Stimulated activated CD4-positive, alpha-beta T cell treated with anti-CD3 and anti-CD28 coated beads, Interleukin-1b, Interleukin-23, amount 100 ng/mL, for 4 hours (primary cell): ENCODE measurements at regions not wholly inside any gene's neighbourhood (a gene's known extent, or its start where the extent isn't known, plus 50 kb on each side); places are given as distances from the start of the nearest gene placed in this dataset.
"Not testable (repeated sequence)": the region's sequence is repeated elsewhere in the genome, so short reads cannot be mapped to it uniquely, and the experiment has no call there.

Source experiments
- DNase-seq, 2 donors: peaks; one replicate each; pipeline ENCODE4 v3.0.0-alpha.2; 2020; ENCODE audit warnings: low read depth in 2 of 2

- no peak for DNase-seq
These were observed 192.7 kb upstream of the ADAMTSL1 start for GRCh38 chr9:18281291-18281690.

GRCh38 chr9:18294229-18294628 is 179.7 kb upstream of the ADAMTSL1 start:
- DNase-seq, result no peak

- DNase-seq, result no peak
These were observed 177.3 kb upstream of the ADAMTSL1 start for GRCh38 chr9:18296702-18297055.

DNA sequence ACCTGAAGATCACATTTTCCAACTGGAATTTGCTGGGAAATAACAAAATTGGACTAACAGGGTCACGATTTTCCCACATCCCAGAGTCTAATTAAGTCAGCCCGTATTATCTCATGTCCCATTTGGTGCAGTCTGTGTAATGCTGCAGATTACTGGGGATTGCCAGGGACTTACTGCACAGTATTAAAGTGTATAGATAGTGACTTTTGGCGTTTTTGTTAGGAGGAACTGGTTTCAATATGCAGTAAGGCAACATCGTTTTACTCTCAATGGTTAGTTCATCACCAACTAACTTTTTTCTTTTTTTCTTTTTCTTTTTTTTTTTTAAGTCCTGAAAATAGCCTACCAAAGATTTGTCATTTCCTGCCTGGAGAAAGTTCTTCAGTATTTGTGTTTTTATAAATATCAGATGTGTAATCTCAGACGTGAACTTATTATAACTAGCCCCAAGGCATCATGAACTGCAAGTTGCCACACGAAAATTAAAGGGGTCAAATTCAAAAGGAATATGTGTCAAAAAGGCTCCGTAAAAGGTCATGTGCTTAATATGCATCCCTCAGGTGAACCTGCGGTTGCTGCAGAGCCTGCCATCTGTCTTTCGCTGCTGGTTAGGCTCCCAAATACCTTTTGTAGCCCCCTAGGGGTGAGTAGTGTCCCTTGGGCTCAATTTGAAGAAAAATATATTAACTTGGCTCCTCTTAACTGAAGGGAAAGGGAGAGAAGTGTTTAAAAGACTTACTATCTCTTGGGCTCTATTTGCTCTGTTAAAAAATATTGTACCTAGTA is 176.7 kb upstream of the ADAMTSL1 start:
- no peak for DNase-seq

DNA sequence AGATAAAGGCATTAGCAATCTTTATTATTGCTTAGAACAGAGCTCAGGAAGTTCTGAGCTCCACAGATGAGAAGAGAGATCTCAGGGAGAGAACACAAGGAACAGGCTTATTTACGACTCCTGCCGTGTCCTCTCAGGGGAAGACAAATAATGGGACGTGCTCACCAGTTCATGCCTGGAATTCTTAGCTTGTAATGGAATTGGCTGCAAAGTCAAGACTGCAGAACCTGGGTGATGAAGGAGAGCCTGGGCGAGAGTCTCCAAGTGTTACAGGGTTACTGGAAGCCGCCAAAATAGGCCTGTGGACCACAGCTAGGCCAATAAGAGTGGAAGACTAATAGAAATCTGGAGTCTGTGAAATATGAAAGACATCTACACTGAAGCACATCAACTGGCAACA is 174.5 kb upstream of the ADAMTSL1 start:
- no peak for DNase-seq

- DNase-seq, result not testable (repeated sequence)
These were observed 168.7 kb upstream of the ADAMTSL1 start for GRCh38 chr9:18305167-18305806.

GRCh38 chr9:18314316-18314715 is 159.6 kb upstream of the ADAMTSL1 start:
- DNase-seq, result no peak

DNA sequence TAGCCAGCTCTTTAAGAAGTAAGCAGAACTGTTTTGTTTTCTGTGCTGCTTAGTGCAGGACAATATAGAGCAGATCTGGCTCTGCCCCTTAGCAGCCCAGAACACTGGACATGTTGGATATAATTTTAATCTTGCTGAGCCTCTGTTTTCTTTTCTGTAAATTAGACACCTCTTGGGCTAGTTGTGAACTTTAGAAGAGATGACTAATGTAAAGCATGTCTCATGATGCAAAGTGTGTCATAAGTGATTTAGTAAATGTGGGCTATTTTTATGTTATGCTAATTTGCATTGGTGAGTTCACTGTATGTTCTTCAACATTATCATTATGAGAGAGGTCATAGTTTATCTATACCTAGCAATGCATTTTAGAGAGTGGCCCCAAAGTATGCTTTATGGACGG is 156.1 kb upstream of the ADAMTSL1 start:
- no peak for DNase-seq

DNA sequence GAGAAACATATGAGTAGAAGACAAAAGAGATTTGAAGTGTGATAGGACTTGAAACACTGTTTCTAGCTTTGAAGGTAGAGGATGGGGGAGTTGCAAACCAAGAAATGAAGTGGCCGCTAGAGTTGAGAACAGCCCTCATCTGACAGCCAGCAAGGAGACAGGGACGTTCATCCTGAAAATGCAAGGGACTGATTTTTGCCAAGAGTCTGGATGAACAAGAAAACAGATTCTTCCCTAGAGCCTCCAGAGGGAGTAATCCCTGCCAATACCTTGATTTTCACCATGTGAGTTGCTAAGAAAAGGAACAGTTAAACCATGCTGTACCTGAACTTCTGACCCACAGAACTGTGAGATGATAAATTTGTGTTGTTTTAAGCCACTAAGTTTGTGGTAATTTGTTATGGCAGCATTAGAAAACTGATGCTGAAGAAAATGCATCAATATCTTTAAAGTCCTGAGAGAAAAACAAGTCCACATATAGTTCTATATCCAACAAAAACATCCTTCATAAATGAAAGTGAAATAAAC is 154.0 kb upstream of the ADAMTSL1 start:
- no peak for DNase-seq

DNA sequence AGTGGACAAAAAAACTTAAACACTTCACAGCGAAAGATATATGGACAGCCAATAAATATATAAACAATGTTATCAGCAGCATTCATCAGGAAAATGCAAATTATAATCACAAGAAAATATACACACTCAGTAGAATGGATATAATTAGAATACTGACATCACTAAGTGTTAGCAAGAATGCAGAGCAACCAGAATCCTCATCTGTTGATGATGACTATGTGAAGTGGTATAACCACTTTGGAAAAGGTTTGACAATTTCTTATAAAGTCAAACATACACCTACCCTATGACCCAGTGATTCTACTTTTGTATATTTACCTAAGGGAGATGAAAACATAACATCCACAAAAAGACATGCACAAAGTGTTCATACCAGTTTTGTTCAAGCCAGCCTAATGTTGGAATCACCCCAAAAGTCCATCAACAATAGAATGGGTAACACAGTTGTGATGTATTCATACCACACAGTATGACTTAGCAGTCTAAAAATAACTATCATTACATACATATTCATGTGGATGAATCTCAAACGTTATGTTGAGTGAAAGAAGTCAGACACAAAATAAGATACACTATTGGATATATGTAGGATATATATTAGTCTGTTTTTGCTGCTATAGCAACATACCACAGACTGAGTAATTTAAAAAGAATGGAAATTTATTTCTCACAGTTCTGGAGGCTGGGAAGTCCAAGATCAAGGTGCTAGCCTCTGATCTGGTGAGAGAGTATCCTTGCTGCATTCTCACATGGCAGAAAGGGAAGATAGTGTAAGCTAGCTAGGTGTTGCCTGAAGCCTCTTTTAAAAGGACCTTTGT is 148.8 kb upstream of the ADAMTSL1 start:
- DNase-seq, result no peak

DNA sequence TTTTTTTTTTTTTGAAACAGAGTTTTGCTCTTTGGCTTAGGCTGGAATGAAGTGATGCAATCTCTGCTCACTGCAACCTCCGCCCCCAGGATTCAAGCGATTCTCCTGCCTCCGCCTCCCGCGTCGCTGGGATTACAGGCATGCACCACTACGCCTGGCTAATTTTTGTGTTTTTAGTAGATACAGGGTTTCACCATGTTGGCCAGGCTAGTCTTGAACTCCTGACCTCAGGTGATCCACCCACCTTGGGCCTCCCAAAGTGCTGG is 148.3 kb upstream of the ADAMTSL1 start:
- DNase-seq, result not testable (repeated sequence)

GRCh38 chr9:18327121-18327520 is 146.8 kb upstream of the ADAMTSL1 start:
- no peak for DNase-seq

DNA sequence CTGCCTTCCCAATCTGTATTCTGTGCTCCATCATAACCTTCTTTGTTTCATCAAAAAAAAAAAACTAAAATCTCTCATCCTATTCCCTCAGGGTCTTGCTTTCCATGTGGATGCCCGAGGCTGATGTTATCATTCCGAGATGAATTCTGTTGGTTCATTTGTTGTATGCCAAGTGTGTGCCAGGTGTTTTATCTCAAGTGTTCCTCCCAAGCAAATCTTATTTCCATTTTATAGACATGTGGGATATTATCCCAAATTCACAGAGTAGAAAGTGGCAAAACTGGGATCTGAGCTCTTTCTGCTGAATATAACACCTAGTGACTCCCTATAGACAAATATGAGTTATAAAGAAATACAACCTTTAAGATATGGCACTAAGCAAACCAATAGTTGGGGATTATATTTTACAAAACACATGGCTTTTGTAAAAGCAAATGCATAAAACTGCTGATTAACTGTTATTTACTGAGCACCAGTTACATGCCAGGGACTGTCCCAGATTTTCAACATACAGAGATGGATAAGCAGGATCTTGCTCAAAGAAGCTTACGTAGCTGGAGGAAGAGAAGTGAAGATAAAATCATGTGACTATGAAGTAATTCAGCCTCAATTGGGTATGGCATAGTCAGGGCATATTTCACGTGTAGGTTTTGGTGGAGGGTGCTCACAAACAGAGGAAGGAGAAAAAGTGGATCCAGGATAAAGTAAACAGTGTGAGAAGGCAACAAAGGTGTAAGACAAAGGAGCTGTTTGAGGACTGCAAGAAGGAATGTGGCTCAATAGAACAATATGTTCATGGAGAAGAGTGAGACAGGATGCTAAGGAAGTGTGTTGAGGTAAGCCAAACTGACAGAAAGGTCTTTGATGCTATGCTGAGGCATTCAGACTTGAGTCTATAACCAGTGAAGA is 143.3 kb upstream of the ADAMTSL1 start:
- DNase-seq, result no peak

DNA sequence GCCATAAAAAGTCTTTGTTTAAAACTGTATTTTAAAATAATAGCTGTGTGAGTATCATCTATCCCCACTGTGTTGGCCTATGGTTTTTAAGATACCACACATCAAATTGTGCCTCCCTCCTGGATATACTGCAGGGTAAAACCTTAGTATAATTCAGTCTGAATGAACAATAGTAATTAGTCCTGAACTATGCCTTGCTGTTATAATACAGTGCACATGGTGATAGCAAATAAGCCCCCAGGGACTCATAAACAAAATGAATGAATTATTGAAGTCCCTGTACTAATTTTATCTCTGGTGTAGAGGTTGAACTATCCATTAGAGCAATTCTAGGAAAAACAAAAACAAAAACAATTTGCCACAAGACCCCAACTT is 142.7 kb upstream of the ADAMTSL1 start:
- DNase-seq, result no peak

GRCh38 chr9:18331808-18332209 is 142.1 kb upstream of the ADAMTSL1 start:
- no peak for DNase-seq

DNA sequence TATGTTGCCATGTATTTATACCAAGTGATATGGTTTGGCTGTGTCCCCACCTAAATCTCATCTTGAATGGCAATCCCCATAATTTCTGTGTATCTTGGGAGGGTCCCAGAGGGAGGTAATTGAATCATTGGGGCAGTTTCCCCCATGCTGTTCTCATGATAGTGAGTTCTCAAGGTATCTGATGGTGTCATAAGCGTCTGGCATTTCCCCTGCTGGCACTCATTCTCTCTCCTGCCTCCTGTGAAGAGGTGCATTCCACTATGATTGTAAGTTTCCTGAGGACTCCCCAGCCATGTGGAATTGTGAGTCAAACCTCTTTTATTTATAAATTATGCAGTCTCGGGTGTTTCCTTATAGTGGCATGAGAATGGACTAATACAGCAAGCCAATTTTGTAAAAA is 140.8 kb upstream of the ADAMTSL1 start:
- DNase-seq, result no peak

DNA sequence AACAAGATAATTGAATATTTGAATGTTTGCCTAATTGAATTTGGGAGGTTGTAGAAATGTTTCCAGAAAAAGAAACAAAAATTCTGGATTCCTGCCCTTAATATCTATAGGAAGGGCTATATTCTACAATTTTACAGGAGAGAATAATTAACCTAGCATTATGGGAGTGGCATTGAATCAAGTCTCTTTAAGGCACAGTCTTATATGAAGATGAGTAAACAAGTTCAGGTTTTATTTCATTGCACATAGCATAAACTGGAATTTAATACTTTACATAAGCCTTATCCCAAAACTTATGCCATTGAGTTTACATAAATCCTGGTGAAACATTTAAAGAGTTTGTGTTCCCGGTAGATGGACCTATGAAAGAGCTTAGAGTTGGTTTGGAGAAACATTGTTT is 138.1 kb upstream of the ADAMTSL1 start:
- no peak for DNase-seq

GRCh38 chr9:18338042-18338441 is 135.9 kb upstream of the ADAMTSL1 start:
- no peak for DNase-seq

GRCh38 chr9:18343784-18344183 is 130.2 kb upstream of the ADAMTSL1 start:
- no peak for DNase-seq

DNA sequence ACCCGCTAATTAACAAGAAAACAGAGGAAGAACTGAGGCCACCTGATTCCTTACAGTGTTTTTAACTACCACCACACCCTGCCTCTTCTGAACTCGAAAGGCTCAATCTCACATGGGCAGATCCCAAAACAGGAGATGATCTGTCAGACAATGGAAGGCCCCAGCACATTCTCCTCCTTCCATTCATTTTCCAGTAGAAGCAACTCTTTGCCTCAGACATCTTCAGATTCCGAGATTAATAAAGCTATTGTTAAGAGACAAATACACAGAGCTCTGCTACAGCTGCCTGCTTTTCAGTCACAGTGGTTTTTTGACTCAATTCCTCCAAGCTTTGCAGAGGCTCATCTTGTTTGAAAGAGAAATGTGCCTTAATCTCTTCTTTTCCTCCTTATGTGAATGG is 127.2 kb upstream of the ADAMTSL1 start:
- DNase-seq, result no peak

DNA sequence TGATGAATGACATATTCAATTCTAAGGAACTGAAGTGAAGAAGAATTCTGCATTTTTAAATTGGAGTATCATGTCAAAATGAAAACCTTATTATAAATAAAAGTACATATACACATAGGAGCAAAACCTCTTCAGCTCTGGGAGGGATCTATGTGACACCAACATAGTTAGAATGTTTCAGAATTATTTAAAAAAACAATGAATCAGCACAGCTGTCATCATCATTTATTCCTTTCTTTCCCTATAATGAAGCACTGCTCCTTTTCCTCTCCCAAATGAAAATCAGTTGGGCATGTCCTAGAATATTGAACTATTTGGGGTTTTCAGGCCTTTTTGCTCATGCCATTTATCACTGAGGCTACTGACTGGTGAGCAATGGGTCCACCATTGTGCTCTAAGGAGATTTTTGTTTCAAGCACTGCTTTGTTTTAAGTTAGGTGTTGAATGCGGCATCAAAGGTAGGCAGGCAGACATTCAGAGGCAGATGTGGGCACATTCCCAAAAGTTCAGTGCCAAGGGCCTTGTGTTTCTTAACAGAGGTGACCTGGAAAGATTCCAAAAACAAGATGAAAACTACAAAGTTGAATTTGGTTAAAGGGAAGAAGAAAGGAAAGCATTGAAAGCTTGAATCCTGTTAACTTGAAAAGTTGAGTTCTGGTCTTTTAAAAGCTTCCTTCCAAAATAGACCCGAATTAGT is 126.4 kb upstream of the ADAMTSL1 start:
- no peak for DNase-seq
